Hematopoietic multipotent progenitor cell (in vitro differentiated cells): ENCODE measurements at regions not wholly inside any gene's neighbourhood (a gene's known extent, or its start where the extent isn't known, plus 50 kb on each side); places are given as distances from the start of the nearest gene placed in this dataset.
A peak's percentile ranks its signal among the peaks of the same experiment; 100 is the strongest.

Experiments used
- DNase-seq, 3 donors: peaks; one replicate each; pipeline ENCODE4 v3.0.0-alpha.2; 2011 to 2015; ENCODE audit warnings: low read depth in 2 of 3, low spot score in 2 of 3

GRCh38 chr9:90100014-90100413, 495.2 kb downstream of the GADD45G start:
- DNase-seq: no peak

GRCh38 chr9:90102292-90102901, 497.6 kb downstream of the GADD45G start:
- peak; percentile 36 to 92 (median 84) for DNase-seq

DNA sequence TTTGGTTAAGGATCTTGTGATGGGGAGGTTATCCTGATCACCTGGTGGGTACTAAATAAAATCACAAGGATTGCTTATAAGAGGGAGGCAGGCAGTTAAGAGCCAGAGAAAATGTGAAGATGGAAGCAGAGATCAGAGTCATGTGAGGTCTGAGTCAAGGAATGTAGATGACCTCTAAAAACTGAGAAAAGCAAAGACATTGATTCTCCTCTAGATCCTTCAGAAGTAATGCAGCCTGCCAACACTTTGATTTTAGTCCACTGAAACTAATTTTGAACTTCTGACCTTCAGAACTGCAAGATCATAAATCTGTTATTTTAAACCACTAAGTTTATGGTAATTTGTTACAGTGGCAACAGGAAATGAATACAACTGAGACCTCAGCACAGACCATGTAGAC, 499.0 kb downstream of the GADD45G start:
- no peak for DNase-seq

DNA sequence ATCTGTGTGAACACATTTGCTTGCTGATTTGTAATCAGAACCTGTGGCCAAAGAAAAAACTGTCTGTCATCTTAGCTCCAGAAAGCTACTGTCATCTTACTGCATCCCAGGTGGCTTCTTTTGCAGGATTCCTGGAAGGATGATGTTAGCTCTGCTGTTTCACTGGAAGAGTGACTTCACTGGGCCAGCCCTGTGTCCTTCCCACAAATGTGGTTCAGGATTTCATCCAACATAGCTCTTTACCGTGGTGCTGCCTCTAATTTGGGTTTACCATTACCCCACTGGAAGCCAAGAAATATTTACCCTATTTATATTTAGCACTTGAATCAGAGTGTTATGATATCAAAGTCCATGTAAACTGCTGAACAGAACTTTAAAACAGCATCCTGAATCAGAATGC, 501.0 kb downstream of the GADD45G start:
- no peak for DNase-seq

GRCh38 chr9:90107040-90107725, 502.4 kb downstream of the GADD45G start:
- no peak for DNase-seq

- DNase-seq: no peak
Measured at GRCh38 chr9:90107726-90108655, 503.2 kb downstream of the GADD45G start.

- DNase-seq: no peak
Measured at GRCh38 chr9:90112788-90113187, 508.0 kb downstream of the GADD45G start.

- no peak for DNase-seq
Measured at GRCh38 chr9:90114641-90115425, 510.0 kb downstream of the GADD45G start.

- DNase-seq: no peak
Measured at GRCh38 chr9:90121762-90122161, 517.0 kb downstream of the GADD45G start.

GRCh38 chr9:90124961-90125360, 517.7 kb downstream of the DIRAS2 start:
- DNase-seq: no peak

DNA sequence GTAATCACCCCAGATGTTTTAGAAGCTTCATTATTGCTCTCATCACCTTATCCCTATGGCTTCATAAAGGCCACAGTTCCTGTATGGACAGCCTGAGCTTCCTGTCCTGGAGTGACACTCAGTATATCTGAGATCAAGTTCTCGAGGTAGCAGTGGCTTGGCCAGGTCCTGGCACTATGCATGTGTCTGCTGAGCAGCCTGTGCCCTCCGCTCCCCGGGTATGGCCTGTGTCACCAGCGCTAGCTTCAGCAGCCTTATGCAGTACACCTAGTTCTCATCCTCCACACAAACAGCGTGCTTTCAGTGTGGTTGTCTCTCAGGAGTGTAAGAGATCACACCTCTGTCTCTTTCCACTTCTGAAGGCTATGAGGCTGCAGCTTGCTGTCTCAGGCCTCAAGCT, 514.7 kb downstream of the DIRAS2 start:
- DNase-seq: no peak

DNA sequence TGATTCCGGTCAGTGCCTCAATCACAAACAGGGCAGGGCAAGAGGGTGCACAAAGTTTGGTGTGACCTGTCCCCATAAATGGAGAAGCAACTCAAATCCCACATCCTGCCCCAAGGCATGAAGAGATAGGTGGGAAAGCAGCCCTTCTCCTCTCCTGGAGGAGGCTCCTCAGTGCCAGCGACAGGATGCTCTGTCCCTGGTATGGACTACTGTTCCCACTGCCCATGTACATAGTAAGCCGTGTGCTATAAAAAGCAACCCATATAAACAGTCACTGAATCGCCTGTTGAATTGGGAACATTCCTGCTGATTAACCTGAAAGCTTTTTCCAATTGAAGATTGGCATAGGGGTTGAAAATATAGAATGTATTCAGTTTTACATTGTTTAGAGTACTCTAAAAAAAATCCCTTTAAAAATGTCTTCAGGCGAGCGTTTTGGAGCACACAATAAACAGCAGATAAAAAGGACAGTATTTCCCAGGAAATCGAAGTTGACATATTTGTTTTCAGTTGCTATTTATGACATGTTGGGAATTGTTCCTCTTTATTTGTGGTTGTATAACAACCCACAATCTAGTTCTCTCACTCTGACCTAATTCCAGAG, 513.9 kb downstream of the DIRAS2 start:
- DNase-seq: no peak

GRCh38 chr9:90129446-90129845, 513.2 kb downstream of the DIRAS2 start:
- no peak for DNase-seq

DNA sequence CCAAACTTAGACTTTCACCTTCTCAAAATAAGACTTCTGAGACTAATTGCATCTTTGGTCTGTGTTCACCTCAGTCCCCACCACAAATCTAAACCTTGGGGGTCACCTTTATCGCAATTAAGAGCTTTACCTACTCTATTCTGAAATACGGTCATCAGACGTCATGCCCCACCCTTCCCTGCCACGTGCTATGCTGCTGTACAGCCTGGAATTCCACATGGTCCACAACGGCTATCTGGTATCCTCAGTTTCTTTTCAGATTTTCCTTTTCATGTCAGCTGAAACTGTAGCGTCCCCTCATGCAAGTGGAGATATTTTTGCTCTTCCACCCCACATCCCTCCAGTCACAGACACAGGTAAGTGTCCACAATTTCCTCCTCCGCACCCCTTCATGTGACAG, 511.1 kb downstream of the DIRAS2 start:
- no peak for DNase-seq

DNA sequence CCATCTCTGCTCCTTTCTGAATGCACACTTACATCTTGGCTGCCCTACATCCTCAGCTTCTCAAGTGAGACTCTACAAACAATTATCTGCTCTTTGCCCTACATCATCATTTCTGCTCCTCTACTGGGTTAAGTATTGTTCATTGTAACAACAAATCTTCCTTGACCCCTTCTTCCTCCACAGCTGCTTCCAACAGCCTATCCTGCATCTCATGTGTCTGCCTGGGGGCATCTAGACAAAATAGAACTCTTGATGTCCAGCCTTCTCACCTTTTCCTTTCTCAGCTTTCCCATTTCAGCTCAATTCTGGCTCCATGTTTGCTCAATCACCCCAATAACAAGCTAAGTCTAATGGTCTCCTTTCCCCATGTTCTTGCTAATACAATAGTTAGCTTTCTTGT, 509.8 kb downstream of the DIRAS2 start:
- DNase-seq: no peak

DNA sequence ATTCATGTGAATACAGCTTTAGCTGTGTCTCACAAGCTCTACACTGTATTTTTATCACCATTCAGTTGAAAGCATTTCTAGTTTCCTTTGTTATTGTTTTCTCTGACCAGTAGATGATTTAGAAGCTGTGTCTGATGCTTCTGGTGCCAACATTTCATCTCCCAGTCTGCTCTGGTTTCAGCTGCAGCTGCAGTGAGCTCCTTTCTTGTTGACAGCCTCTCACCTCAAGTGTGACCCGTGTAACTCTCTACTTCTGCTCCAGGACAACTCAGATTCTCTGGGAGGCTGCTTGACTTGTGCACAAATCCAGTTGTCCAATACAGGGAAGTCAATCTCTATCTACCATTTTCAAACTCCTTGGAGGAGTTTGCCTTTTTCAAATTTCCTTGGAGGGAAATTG, 504.8 kb downstream of the DIRAS2 start:
- DNase-seq: no peak

DNA sequence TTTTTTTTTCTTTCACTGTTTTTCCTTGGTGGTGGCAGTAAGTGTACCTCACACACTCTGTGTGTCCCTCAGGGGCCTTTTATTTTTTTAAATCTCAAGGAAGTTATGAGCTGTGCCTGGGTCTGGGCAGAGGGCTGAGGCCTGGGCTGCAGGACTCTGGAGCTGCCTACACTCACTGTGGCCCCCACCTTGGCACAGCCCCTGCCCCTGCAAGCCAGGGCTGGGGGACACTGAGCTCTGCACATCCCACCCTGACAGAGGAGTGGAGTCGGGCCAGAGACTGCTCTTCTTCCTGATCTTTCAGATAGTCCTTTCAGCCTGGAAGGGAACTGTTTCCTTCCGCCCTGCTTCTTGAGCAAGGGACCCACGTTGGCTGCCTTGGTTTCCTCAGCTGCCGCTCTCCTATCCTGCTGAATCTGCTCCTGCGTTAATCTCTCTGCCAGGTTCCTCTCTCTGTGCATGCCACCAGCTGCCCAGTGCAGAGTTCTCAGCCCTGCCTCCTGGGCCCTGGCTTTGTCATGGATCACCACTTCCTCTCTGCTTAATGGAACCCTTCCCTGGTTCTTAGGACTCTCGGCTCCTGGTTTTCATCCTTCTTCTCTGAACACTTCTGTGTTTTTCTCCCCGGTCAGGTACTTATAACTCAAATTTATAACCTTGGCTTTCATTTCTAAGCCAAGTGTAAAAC, 502.3 kb downstream of the DIRAS2 start:
- DNase-seq: no peak

DNA sequence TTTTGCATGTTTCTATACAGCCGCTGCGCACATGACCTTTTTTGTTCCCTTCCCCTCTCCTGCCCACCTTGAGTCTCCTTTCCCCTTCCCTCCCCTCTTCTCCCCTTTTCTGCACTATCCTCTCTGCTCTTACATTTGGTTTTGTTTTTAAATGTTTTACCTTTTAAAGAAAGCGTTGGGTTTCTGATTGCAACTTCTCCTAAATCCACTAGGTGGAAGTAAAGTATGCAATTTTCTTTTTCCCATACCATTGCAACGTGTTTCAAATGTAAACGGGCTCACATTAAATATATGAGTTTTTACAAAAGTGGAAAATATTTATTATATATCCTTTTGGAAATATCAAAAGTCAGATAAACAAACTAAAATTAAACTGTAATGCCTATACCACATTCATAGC, 500.9 kb downstream of the DIRAS2 start:
- DNase-seq: peak in 2 of 3 donors; percentile 26 to 63

DNA sequence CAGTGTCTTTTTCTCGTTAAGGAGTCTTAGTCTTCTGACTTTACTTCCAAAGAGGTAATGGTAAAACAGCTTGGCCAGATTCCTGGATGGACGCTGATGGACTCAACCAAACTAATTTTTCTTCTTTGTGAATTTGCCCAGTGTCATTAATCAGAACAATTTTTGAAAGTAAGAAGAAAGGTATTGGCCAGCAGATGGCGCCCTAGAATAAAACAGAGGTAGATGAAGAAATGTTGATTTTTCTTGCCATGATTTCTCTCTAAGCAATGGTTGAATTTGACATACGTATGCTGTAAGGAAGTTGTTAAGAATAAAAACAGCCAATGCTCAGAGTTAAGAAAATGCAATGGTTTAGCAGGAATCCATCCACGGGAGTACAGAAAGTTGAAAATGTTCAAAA, 500.0 kb downstream of the DIRAS2 start:
- DNase-seq: peak; percentile 21 to 83 (median 54)

DNA sequence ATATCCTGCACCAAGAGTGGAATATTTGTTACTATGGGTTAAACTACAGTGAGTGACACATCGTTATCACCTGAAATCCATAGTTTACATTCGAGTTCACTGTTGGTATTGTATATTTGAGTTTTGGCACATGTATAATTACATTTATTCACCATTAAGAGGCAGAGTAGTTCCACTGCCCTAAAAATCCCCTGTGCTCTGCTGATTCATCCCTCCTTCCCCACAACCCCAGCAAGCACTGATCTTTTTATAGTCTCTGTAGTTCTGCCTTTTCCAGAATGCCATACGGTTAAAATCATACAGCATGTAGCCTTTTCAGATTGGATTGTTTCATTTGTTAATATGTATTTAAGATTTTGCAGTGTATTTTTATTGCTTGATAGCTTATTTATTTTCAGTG, 495.2 kb downstream of the DIRAS2 start:
- no peak for DNase-seq
